GM12875 (cell line): ENCODE measurements at regions not wholly inside any gene's neighbourhood (a gene's known extent, or its start where the extent isn't known, plus 50 kb on each side); places are given as distances from the start of the nearest gene placed in this dataset.

ENCODE experiments used
- H3K4me3 ChIP-seq: one replicate; pipeline ENCODE4 v1.5.1; 2011; ENCODE audit warnings: low read depth, low read length, control low read depth
- TF ChIP-seq, protein P1 (sequence below): IDR thresholded peaks from 2 replicates; pipeline ENCODE4 v1.5.1; 2011; ENCODE audit warnings: low read depth, mild to moderate bottlenecking, control low read depth, inconsistent platforms, low read length, moderate library complexity, borderline replicate concordance; ENCODE audit not compliant: insufficient read depth

DNA sequence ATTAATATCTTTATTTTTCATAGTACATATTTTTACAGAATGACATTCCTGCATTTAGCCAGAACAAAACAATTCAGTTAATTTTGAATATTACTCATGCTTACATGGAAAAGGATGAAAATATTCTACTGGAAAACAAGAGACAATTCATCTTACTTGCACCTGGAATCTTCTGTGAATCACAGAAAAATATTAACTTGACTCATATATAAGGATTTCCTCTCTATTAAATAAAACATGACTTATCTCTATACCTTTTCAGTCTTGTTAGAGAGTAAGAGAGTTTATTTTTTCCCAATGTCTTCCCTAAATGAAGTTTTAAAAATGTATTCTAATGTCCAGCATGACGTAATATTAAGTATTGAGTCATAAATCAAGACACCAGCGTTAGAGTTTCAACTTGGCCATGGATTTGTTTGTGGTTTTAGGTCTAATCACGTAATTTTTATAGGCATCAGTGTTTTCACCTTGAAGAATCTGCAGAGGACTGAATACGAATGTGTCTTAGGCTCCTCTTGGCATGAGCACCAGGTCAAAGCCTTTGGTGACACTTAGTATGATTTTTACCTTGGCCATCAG lies 445.1 kb upstream of the JAG1 start:
- TF ChIP-seq, protein P1, sequence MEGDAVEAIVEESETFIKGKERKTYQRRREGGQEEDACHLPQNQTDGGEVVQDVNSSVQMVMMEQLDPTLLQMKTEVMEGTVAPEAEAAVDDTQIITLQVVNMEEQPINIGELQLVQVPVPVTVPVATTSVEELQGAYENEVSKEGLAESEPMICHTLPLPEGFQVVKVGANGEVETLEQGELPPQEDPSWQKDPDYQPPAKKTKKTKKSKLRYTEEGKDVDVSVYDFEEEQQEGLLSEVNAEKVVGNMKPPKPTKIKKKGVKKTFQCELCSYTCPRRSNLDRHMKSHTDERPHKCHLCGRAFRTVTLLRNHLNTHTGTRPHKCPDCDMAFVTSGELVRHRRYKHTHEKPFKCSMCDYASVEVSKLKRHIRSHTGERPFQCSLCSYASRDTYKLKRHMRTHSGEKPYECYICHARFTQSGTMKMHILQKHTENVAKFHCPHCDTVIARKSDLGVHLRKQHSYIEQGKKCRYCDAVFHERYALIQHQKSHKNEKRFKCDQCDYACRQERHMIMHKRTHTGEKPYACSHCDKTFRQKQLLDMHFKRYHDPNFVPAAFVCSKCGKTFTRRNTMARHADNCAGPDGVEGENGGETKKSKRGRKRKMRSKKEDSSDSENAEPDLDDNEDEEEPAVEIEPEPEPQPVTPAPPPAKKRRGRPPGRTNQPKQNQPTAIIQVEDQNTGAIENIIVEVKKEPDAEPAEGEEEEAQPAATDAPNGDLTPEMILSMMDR = no peak
- H3K4me3 ChIP-seq = no peak overlapping the region

DNA sequence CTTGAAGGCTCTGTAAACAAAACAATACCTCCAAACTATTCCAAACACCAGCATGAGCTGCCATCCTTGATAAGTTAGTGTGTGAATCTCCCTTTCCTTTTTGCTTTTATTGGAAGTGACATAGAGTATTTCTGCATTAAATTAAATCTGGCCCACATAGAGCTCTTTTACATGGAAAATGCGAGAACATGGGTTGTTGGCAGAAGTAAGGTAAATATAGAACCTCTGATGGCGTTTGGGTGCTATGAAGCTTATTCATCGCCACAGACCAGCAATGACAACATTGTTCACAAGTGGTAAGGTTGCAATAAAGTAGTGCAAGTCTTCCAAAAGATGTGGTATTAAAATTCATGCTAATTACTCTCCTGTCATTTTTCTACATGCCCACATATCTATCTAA lies 445.8 kb upstream of the JAG1 start:
- H3K4me3 ChIP-seq = no peak overlapping the region
- TF ChIP-seq, protein P1 = no peak

DNA sequence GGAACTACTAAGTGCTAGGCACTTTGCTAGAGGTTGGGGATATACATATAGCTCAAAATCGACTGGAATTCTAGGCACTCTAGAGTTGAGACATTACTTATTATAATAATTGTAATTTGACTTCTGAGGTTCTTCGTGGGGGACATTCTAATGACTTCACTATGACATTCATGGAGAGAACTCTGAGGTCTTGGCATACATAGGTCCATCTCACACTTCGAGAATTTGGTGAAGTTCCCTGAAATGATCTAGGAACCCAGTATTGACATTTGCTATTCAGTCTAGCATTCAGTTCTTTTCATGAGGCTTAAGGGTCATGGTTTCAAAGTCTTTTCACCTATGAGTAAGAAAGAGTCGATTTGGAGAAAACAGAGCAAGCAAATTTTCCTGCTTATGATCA lies 446.6 kb upstream of the JAG1 start:
- no peak overlapping the region for H3K4me3 ChIP-seq
- TF ChIP-seq, protein P1 = no peak

DNA sequence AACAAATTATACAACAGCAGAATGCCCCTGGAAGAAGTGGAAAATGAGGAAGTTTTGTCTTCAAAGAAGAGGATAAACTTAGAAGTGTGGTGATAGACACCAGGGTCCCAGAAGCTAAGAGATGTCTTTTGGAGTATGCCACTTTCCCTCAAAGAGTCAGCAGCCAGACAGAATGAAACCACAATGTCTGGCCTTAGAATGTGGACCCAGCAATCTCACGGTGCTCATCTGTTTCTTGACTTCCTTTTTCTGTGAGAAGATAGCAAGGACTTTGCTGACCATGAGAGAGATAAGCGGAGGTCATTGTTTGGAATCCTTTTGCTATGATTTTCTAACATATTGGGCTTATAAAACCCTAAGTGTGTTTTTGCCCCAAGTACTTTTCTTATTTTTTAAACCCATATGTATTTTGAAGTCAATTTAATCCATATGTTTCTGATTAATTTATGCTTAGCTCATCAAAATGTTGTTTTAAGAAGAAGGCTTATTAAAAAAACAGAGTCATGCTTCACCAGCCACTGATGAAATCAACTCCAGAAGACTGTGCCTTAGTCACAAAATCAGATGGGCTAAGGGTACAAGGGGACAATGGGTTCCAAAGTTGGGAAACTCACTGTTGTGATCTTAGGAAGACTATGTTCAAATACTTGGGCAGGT lies 451.2 kb upstream of the JAG1 start:
- no peak overlapping the region for H3K4me3 ChIP-seq
- TF ChIP-seq, protein P1 = no peak

DNA sequence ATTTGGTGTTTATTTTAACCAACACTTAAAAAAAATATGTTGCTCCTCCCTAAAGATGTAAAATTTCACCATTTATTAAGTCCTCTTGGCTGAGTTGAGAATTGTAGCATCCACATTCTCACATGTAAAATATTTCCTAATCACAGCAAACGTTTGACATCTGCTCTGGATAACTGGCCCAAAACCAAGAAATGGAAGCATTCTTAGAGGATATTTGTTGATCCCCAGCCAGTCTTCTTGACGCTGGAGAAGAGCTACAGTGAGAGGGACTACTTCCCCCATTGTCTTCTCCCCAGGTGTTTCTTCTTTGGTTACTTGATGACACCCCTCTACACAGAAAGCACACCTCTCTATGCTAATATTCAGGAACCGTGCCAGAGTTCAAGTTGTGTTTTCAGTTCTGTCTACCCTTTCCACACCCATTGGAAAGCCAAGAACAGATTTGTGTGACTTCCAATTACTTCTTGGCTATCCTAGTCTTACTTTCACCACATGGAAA lies 454.5 kb upstream of the JAG1 start:
- H3K4me3 ChIP-seq = no peak overlapping the region
- TF ChIP-seq, protein P1 = no peak

DNA sequence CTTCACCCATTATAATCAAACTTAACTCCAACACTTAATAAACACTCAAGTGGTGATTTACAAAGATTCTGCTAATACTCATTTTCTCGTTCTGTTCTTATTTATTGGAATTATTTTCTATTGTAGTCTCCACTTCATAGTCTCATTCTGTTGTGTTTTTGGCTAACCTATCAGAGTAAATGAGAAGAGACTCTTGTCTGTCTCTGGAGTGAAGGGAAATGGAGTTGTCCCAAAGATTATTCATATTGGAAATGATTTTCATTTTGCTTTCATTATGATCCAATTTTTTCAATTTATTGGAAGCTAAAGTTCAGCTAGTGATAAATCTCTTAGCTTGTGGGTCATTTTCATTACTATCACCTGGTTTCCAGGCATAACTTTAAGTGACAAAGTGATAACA lies 454.9 kb upstream of the JAG1 start:
- TF ChIP-seq, protein P1 = no peak
- no peak overlapping the region for H3K4me3 ChIP-seq

DNA sequence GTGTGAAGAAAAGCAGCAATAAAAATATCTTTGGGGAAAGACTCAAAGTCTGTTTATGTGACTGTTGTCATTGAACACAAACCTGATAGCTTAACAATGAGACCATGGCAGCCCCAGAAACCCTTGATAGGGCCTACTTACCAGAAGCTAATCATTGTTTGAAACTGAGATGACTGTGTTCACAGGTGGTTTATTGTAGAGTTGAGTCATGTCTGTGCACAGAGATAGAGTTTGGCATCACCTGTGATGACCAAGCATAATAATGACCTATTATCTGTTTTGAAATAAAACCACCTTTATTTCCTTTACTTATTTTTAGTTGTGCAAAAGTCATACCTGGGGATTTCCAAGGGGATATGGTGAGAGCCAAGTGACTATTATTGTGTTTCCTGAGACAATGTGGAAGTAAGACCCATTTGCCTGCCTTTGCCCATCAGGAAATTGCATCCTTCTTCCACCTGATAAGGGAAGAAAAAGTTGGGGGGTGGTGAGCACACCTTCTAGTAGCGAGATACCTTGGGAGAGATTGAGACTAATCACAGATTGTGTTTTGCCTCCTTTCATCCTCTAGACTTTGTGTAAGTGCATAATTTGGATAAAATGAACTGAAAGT lies 456.9 kb upstream of the JAG1 start:
- H3K4me3 ChIP-seq = no peak overlapping the region
- TF ChIP-seq, protein P1 = no peak
